Upper lobe of left lung (tissue), 6 donors: ENCODE measurements at regions not wholly inside any gene's neighbourhood (a gene's known extent, or its start where the extent isn't known, plus 50 kb on each side); places are given as distances from the start of the nearest gene placed in this dataset.

Experiments used
- ATAC-seq, 2 donors: fragments of 200-7000 bp; cut with Tn5 transposase; one replicate each; pipeline ENCODE4 v1.9.1; 2022; ENCODE audit warnings: mild to moderate bottlenecking in 2 of 2, moderate library complexity in 2 of 2; ENCODE audit not compliant: low FRiP score in 2 of 2
- DNase-seq, 2 donors: peaks; one replicate each; pipeline ENCODE4 v3.0.0-alpha.2; 2019 to 2020
- H3K27ac ChIP-seq, 4 donors: fragments of 200-600 bp; sonication (generic); one replicate each; pipeline ENCODE4 v1.5.1; 2016 to 2019
- H3K27me3 ChIP-seq, 4 donors: fragments of 200-600 bp; sonication (generic); one replicate each; pipeline ENCODE4 v1.5.1; 2017 to 2019
- H3K36me3 ChIP-seq, 4 donors: fragments of 200-600 bp; sonication (generic); one replicate each; pipeline ENCODE4 v1.5.1; 2016 to 2019
- H3K4me1 ChIP-seq, 4 donors: fragments of 200-600 bp; sonication (generic); one replicate each; pipeline ENCODE4 v1.5.1; 2018 to 2019
- H3K4me3 ChIP-seq, 4 donors: fragments of 200-600 bp; sonication (generic); one replicate each; pipeline ENCODE4 v1.5.1; 2017 to 2019; ENCODE audit warnings: mild to moderate bottlenecking in 2 of 4, moderate library complexity in 1 of 4
- H3K9me3 ChIP-seq, 4 donors: fragments of 200-600 bp; sonication (generic); one replicate each; pipeline ENCODE4 v1.5.1; 2018 to 2019
- CTCF ChIP-seq, 6 experiments: fragments of 450-650 bp in 4 of 6; fragments of 200-600 bp in 2 of 6; sonication (generic) in 2 of 6; IDR thresholded peaks; one replicate each; pipeline ENCODE4 v1.5.1; 2016 to 2019; ENCODE audit warnings: antibody characterized with exemption in 6 of 6
- EP300 ChIP-seq, 4 donors: sonication (generic); formaldehyde crosslinking; IDR thresholded peaks; one replicate each; pipeline ENCODE4 v1.5.1; 2017; ENCODE audit warnings: antibody characterized with exemption in 4 of 4, control low read depth in 2 of 4
- POLR2A ChIP-seq, 4 donors: fragments of 450-650 bp; IDR thresholded peaks; one replicate each; pipeline ENCODE4 v1.5.1; 2016 to 2017; ENCODE audit warnings: antibody characterized with exemption in 4 of 4, mild to moderate bottlenecking in 2 of 4
- POLR2AphosphoS5 ChIP-seq, 2 donors: sonication (generic); formaldehyde crosslinking; IDR thresholded peaks; one replicate each; pipeline ENCODE4 v1.5.1; 2017; ENCODE audit warnings: antibody characterized with exemption in 2 of 2
- WGBS, 2 donors: methylation state at CpG; one replicate each; pipeline ENCODE4 v1.1.5; 2017 to 2018; 5-methylcytosine and 5-hydroxymethylcytosine counted together
- donor health status: DM: no; HTN: no; CAD: no; lungs with moderate emphysema.
- donor health status: DM: no; HTN: yes; CAD: no; lungs with severe emphysema.

GRCh38 chr9:75391497-75391896 lies 303.2 kb downstream of the OSTF1 start:
- DNase-seq, result no peak
- Histone ChIP-seq H3K27me3 (no peaks in the 10 kb centered on the region), H3K4me1 (no peaks in the 10 kb centered on the region), H3K27ac (no peak overlapping the region), H3K4me3 (no peak overlapping the region), H3K9me3 (no peaks in the 10 kb centered on the region), H3K36me3 (no peaks in the 10 kb centered on the region)
- ATAC-seq, result no peak
- TF ChIP-seq POLR2A (IDR thresholded peaks at IDR 0.05) (no peak), CTCF (IDR thresholded peaks at IDR 0.05) (no peak), EP300 (IDR thresholded peaks at IDR 0.05) (no peak), POLR2AphosphoS5 (IDR thresholded peaks at IDR 0.05) (no peak)
- WGBS, 2 donors, result 92 to 95% methylated on average over 8 of the region's 8 CpGs

- no peaks in the 10 kb centered on the region for H3K9me3 ChIP-seq
- no peak overlapping the region for H3K4me3 ChIP-seq
- ATAC-seq (no peak), DNase-seq (no peak)
- H3K27ac ChIP-seq, result no peak overlapping the region
- TF ChIP-seq CTCF (IDR thresholded peaks at IDR 0.05), result no peak
- TF ChIP-seq POLR2A (IDR thresholded peaks at IDR 0.05), result no peak
- no peak for TF ChIP-seq POLR2AphosphoS5 (IDR thresholded peaks at IDR 0.05)
- TF ChIP-seq EP300 (IDR thresholded peaks at IDR 0.05), result no peak
- no peaks in the 10 kb centered on the region for H3K36me3 ChIP-seq
- H3K4me1 ChIP-seq, result no peaks in the 10 kb centered on the region
- H3K27me3 ChIP-seq, result no peaks in the 10 kb centered on the region
These were observed 307.0 kb downstream of the OSTF1 start for GRCh38 chr9:75395336-75395735.

- Histone ChIP-seq H3K4me3 (no peak overlapping the region), H3K9me3 (no peaks in the 10 kb centered on the region), H3K27ac (no peak overlapping the region), H3K4me1 (no peaks in the 10 kb centered on the region), H3K27me3 (no peaks in the 10 kb centered on the region), H3K36me3 (no peaks in the 10 kb centered on the region)
- 83 to 90% methylated on average over 1 of the region's 1 CpG for WGBS, 2 donors
- ATAC-seq (no peak), DNase-seq (no peak)
- no peak for TF ChIP-seq POLR2A (IDR thresholded peaks at IDR 0.05)
These were observed 309.5 kb downstream of the OSTF1 start for GRCh38 chr9:75397836-75398235.

- H3K27ac ChIP-seq, result no peak overlapping the region
- no peak for ATAC-seq
- no peaks in the 10 kb centered on the region for H3K9me3 ChIP-seq
- H3K36me3 ChIP-seq, result no peaks in the 10 kb centered on the region
- 80 to 90% methylated on average over 4 of the region's 4 CpGs for WGBS, 2 donors
- TF ChIP-seq EP300 (IDR thresholded peaks at IDR 0.05), result no peak
- no peak for TF ChIP-seq POLR2AphosphoS5 (IDR thresholded peaks at IDR 0.05)
- TF ChIP-seq POLR2A (IDR thresholded peaks at IDR 0.05), result no peak
- TF ChIP-seq CTCF (IDR thresholded peaks at IDR 0.05), result no peak
- no peak for DNase-seq
- H3K27me3 ChIP-seq, result no peaks in the 10 kb centered on the region
- H3K4me1 ChIP-seq, result no peaks in the 10 kb centered on the region
- H3K4me3 ChIP-seq, result no peak overlapping the region
These were observed 320.1 kb downstream of the OSTF1 start for GRCh38 chr9:75408391-75408790.

GRCh38 chr9:75410405-75410804 lies 322.1 kb downstream of the OSTF1 start:
- DNase-seq (no peak), ATAC-seq (no peak)
- Histone ChIP-seq H3K27ac (no peak overlapping the region), H3K4me3 (no peak overlapping the region), H3K27me3 (no peaks in the 10 kb centered on the region), H3K36me3 (no peaks in the 10 kb centered on the region), H3K4me1 (no peaks in the 10 kb centered on the region), H3K9me3 (no peaks in the 10 kb centered on the region)
- WGBS, 2 donors, result 84 to 94% methylated on average over 4 of the region's 4 CpGs
- TF ChIP-seq POLR2AphosphoS5 (IDR thresholded peaks at IDR 0.05) (no peak), POLR2A (IDR thresholded peaks at IDR 0.05) (no peak), EP300 (IDR thresholded peaks at IDR 0.05) (no peak), CTCF (IDR thresholded peaks at IDR 0.05) (no peak)
